Activated naive CD8-positive, alpha-beta T cell treated with anti-CD3 and anti-CD28 coated beads, Interleukin-2, amount 50 U/mL, for 24 hours (primary cell): ENCODE measurements at regions not wholly inside any gene's neighbourhood (a gene's known extent, or its start where the extent isn't known, plus 50 kb on each side); places are given as distances from the start of the nearest gene placed in this dataset.
A peak's percentile ranks its signal among the peaks of the same experiment; 100 is the strongest.
"Not testable (repeated sequence)": the region's sequence is repeated elsewhere in the genome, so short reads cannot be mapped to it uniquely, and the experiment has no call there.

Experiments
- ATAC-seq: fragments of 150-1000 bp; cut with Tn5 transposase; one replicate; pipeline ENCODE4 v1.10.0; 2021
- DNase-seq: peaks from one replicate; pipeline ENCODE4 v3.0.0; 2021
- H3K27ac Mint-ChIP-seq: one replicate; pipeline ENCODE4 v1.8.0; 2021; ENCODE audit warnings: mild to moderate bottlenecking, mixed read lengths
- H3K27me3 Mint-ChIP-seq: one replicate; pipeline ENCODE4 v1.8.0; 2021; ENCODE audit warnings: mixed read lengths
- H3K36me3 Mint-ChIP-seq: one replicate; pipeline ENCODE4 v1.8.0; 2021; ENCODE audit warnings: low read depth, mixed read lengths
- H3K4me1 Mint-ChIP-seq: one replicate; pipeline ENCODE4 v1.8.0; 2021; ENCODE audit warnings: mixed read lengths
- H3K4me3 Mint-ChIP-seq: one replicate; pipeline ENCODE4 v1.8.0; 2021; ENCODE audit warnings: mild to moderate bottlenecking, moderate library complexity, mixed read lengths
- H3K9me3 Mint-ChIP-seq: one replicate; pipeline ENCODE4 v1.8.0; 2021; ENCODE audit warnings: mixed read lengths

DNA sequence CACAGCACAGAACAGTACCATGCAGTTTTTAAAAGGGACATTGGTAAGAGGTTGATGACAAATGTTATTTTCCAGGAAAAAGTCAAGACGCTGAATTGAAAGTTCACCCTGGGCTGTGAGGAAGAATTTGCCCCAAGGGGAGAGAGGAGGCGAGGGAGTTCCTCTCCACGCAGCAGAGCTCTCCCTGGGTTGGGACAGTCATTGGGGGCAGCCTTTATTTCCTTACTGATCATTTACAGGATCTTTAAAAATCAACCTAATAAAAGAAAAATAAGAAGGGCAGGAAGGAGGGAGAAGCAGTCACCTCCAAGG lies 49.9 kb upstream of the WNT7B start:
- Mint-ChIP-seq H3K9me3 (no peaks in the 10 kb centered on the region), H3K27me3 (peaks cover 36% of the 10 kb centered on the region), H3K27ac (no peak overlapping the region), H3K4me1 (peaks cover 11% of the 10 kb centered on the region), H3K36me3 (no peaks in the 10 kb centered on the region), H3K4me3 (peak overlapping the region; percentile 17)
- DNase-seq: no peak
- ATAC-seq: no peak

DNA sequence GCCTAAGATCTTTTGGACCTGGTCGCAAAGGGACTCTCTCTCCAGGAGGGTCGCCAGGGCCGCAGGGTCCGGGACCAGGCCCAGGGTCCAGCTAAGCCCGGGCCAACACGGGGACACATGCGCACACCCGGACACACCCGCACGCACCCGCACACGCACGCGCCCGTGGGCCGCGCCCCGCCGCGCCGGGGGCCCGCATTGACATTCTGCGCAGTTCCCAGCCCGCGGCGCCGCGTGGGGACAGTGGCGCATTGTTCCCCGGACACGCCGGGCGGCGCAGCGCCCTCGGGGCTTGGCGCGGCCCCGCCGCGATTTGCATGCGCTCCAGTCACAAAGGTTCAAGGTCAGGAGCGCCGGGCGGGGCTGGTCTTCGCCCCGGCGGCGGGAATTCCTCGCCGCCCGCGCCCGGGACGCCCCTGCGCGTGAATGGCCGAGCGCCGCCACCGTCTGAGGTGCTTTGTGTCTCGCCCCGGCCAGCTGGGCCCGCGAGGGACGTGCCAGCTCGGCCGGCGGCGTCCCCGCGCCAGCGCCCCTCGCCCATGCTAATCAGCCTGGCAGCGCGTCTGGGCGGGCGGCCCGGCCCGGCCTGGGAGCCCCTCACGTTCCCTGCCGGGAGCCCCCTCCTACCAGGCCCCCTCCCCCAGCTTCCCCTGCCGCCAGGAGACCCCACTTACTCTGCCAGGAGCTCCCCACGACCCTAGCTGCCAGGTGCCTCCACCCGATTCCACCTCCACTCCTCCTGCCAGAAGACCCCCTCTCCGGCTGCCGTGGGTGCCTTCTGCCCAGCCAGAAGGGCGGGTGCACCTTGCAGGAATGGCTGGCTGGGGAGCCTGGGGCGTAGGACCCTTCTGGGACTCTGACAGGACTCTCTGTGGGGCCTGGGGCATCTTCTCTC lies 50.5 kb upstream of the WNT7B start:
- DNase-seq: no peak
- H3K27ac Mint-ChIP-seq: no peak overlapping the region
- H3K36me3 Mint-ChIP-seq: no peaks in the 10 kb centered on the region
- no peak overlapping the region for H3K4me3 Mint-ChIP-seq
- peaks cover 36% of the 10 kb centered on the region for H3K27me3 Mint-ChIP-seq
- H3K9me3 Mint-ChIP-seq: no peaks in the 10 kb centered on the region
- H3K4me1 Mint-ChIP-seq: peaks cover 11% of the 10 kb centered on the region
- no peak for ATAC-seq

DNA sequence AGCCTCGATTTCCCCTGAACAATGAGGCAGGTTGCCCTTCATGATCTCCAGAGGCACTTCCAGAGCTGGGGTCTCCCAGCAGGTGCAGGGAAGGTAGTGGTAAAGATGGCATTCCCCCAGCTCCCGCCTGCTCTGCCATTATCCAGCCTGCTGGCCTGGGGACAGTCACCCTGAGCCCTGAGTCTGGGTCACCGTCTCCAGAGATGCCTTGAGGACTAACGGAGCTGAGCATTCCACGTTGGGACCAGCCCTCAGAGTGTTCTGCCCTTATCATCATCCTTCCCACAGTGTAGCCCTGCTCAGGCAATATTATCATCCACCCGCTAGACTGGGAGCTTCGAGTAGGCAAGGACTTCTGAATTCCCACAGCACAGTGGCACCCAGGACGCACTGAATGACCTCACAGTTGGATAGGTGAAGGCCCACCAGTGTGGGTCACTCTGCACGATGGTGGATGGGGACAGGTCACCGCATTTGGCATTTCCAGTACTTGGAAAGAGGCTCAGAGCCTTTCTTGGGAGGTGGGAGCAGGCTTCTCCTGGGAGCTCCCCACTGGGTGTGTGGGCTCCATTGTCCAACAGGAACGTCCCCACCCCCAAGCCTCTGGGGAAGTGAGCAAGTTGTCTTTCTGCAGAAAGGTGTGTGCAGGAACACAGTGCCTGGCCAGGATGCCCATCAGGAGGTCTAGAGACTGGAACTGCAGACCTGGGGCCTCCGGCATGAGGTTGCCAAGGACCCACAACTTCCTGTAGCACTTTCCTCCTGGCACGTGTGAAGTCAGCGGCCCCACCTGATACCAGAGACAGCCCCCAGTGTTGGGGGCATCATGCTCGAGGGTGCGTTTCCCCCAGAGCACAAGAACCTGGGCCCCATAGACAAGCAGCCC lies 51.4 kb upstream of the WNT7B start:
- H3K27ac Mint-ChIP-seq: no peak overlapping the region
- H3K4me3 Mint-ChIP-seq: no peak overlapping the region
- H3K9me3 Mint-ChIP-seq: no peaks in the 10 kb centered on the region
- peaks cover 11% of the 10 kb centered on the region for H3K4me1 Mint-ChIP-seq
- DNase-seq (no peak), ATAC-seq (no peak)
- H3K36me3 Mint-ChIP-seq: no peaks in the 10 kb centered on the region
- H3K27me3 Mint-ChIP-seq: peaks cover 36% of the 10 kb centered on the region

DNA sequence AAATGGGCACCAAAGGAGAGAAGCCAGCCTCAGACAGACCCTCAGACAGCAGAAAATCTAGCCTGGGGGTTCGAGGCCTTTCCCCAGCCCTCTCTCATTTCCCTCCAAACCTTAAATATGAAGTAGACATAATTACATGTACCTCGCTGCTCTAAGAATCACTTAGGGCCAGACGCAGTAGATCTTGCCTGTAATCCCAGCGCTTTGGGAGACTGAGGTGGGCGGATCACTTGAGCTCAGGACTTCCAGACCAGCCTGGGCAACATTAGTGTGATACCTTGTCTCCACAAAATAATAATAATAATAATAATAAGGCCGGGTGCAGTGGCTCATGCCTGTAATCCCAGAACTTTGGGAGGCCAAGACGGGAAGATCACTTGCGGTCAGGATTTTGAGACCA lies 52.1 kb upstream of the WNT7B start:
- Mint-ChIP-seq H3K4me1 (peaks cover 11% of the 10 kb centered on the region), H3K36me3 (no peaks in the 10 kb centered on the region), H3K9me3 (no peaks in the 10 kb centered on the region), H3K27me3 (peaks cover 36% of the 10 kb centered on the region), H3K27ac (no peak overlapping the region), H3K4me3 (no peak overlapping the region)
- DNase-seq (no peak), ATAC-seq (no peak)

DNA sequence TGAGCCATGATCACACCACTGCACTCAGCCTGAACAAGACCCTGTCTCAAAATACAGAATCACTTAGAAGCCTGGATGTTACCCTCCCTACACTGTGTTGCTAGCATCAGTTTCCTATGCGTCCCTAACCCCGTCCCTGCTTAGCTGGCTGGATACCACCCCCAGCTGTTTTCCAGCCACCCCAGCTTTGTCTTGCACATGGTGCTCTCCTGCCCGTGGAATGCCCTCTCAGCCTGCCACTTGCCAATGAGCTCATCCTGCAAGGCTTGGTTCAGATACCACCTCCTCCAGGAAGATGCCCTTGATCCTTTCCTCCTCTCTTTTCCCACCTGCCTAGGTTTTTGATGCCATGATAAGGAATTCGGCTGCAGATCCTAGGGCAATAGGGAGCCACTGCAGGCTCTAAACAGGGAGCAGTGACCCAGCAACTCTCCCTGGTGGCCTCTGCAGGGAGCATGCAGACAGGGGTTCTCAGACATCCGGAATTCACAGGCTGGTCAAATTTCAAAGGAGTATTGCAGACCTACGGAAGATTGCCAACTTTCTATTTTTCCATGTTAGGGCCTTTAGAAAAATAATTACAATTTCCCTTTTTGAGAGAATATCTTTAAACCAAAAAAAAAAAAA lies 52.7 kb upstream of the WNT7B start:
- no peak for ATAC-seq
- H3K27ac Mint-ChIP-seq: no peak overlapping the region

DNA sequence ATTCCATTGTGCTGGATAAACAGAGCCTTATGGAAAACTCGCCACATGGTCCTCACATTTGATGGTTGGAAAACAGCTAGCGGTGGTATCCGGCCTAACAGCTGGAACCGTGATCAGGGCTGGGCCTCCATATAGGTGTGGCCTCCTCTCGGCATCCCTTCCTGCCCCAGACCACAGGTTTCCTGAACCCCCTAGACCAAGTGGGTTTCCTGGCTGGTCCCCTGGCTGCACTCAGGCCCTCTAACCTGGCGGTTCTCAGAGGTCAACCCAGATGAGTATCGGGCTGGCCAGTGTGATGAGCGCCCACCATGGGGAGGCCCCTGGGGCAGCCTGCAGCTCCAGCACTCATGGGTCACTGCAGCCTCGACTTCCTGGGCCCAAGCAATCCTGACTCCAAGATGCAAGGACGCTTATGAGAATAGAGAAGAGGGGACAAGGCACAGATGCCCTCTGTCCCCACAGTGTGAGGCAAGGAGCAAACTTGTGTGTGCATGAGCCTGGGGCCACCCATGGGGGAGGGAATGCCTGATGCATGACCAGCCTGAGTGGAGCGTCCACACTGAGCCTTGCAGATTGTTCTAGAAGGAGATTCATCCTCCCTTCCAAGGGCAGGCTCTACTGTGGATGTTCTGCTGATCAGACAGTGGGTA lies 53.4 kb upstream of the WNT7B start:
- Mint-ChIP-seq H3K4me3 (no peak overlapping the region), H3K27ac (no peak overlapping the region), H3K4me1 (peaks cover 20% of the 10 kb centered on the region), H3K36me3 (no peaks in the 10 kb centered on the region), H3K9me3 (no peaks in the 10 kb centered on the region), H3K27me3 (peaks cover 30% of the 10 kb centered on the region)
- no peak for DNase-seq
- ATAC-seq: no peak

More for the DNA sequence above, 52.7 kb upstream of the WNT7B start:
- peaks cover 36% of the 10 kb centered on the region for H3K27me3 Mint-ChIP-seq
- DNase-seq: no peak
- peaks cover 13% of the 10 kb centered on the region for H3K4me1 Mint-ChIP-seq
- no peak overlapping the region for H3K4me3 Mint-ChIP-seq
- H3K9me3 Mint-ChIP-seq: no peaks in the 10 kb centered on the region
- H3K36me3 Mint-ChIP-seq: no peaks in the 10 kb centered on the region

DNA sequence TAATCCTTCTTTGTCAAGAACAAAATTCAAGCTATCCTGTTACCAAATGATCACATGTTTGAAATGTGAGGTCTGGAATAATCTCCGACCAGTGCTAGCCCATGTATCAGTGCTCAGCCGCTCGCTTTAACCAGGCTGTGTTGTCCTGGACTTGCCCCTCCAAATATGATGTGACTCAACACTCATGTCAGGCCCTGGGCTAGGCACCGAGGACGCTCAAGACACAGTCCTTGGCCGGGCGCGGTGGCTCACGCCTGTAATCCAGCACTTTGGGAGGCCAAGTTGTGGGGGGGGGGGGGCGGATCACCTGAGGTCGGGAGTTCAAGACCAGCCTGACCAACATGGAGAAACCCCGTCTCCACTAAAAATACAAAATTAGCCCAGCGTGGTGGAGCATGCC lies 54.1 kb upstream of the WNT7B start:
- peaks cover 23% of the 10 kb centered on the region for H3K27me3 Mint-ChIP-seq
- H3K4me1 Mint-ChIP-seq: peaks cover 21% of the 10 kb centered on the region
- no peaks in the 10 kb centered on the region for H3K9me3 Mint-ChIP-seq
- ATAC-seq: no peak
- no peak for DNase-seq
- H3K27ac Mint-ChIP-seq: no peak overlapping the region
- no peak overlapping the region for H3K4me3 Mint-ChIP-seq
- no peaks in the 10 kb centered on the region for H3K36me3 Mint-ChIP-seq

DNA sequence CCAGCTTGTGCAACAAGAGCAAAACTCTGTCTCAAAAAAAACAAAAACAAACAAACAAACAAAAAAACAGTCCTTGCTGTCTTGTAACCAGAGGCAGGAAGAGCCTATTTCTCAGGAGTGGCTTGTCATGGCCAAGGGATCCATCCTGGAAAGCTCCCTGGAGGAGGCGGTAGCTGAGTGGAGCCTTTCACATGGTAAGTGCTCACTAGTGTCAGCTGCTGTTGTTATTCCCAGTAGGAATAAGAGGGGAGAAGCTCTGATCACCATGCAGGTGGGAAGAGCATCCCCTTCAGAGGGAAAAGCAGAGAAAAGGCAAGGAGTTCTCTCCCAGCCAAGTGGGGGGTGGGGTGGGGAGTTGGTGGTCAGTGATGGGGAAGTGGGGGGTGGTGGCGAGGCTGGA lies 54.6 kb upstream of the WNT7B start:
- no peak for ATAC-seq
- Mint-ChIP-seq H3K4me3 (no peak overlapping the region), H3K27ac (no peak overlapping the region), H3K36me3 (no peaks in the 10 kb centered on the region), H3K4me1 (peaks cover 20% of the 10 kb centered on the region), H3K9me3 (no peaks in the 10 kb centered on the region), H3K27me3 (peaks cover 18% of the 10 kb centered on the region)
- no peak for DNase-seq

DNA sequence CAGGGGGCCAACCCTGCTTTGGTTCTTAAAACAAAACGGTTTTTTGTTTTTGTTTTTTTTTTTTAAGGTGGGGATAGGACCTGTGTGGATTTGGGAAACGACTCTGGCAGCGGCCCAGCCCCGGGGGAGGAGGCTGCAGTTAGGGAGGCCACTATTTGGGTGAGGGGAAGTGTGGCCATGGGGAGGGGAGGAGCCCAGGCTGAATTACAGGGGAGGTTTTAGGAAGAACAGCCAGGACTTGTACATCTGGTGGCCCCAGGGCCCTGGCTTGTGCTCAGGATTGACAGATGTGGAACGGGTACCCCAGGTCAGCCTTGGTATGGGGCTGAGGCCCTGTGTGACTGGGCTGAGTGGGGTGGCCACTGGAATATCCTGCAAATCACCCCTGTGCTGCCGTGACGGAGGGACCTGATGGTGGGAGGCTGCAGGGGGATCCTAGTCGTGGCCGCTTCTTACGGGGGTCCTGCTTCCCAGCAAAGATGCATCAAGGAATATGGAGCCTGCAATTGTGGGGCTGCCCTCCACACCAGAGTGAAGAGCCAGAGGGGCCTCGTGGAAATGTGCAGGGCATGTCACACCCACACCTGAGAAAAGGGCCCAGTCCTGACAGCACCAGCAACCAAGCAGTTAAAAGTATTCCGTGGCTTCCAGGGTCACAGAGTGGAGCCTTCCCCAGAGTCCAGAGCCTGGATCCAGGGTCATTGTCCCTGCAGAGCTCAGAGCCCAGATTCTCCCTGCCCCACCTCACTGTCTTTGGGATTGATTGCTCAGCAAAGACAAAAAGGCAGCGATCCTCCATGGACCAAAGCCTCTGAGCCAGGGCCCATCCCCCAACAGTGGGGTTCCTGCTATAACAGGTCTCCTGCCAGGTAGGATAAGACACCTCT lies 55.2 kb upstream of the WNT7B start:
- Mint-ChIP-seq H3K4me3 (no peak overlapping the region), H3K27ac (no peak overlapping the region), H3K27me3 (peaks cover 12% of the 10 kb centered on the region), H3K9me3 (no peaks in the 10 kb centered on the region), H3K36me3 (no peaks in the 10 kb centered on the region), H3K4me1 (peaks cover 21% of the 10 kb centered on the region)
- no peak for DNase-seq
- ATAC-seq: no peak

DNA sequence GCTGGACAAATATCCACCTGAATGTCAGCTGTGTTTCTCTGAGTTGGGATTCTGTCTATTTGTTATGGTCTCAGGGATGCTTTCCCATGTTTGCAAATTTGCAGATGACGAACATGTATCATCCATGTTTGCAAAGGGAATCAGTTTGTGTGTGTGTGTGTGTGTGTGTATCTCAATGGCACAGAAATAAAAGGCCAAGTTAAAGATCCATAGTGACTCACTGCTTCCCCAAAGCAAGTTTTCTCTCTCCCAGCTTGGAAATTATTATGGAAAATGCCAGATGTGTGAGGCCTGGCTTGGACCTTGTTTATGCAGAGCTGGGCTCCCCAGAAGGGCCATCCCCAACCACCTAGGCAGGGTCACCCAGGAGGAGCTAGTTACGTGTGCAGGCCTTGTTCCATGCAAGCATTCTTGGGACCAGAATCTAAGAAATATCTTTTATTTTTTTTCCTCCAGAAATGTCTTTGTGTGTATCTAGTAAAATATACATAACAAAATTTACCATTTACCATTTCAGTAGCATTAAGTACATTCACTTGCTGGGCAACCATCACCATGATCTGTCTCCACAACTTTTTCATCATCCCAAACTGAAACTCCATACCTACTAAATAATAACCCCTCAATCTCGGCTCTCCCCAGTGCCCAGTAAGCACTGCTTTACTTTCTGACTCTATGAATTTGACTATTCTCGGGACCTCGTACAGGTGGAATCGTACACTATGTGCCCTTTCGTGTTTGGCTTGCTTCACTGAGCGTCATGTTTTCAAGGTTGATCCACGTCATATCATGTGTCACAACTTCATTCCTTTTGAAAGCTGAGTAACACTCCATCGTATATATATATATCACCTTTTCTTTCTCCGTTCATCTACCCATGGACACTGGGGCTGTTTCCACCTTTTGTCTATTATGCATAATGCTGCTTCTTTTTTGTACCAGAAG lies 56.6 kb upstream of the WNT7B start:
- Mint-ChIP-seq H3K27ac (no peak overlapping the region), H3K27me3 (peaks cover 4% of the 10 kb centered on the region), H3K4me1 (peaks cover 16% of the 10 kb centered on the region), H3K9me3 (no peaks in the 10 kb centered on the region), H3K36me3 (no peaks in the 10 kb centered on the region), H3K4me3 (no peak overlapping the region)
- no peak for ATAC-seq
- DNase-seq: no peak

DNA sequence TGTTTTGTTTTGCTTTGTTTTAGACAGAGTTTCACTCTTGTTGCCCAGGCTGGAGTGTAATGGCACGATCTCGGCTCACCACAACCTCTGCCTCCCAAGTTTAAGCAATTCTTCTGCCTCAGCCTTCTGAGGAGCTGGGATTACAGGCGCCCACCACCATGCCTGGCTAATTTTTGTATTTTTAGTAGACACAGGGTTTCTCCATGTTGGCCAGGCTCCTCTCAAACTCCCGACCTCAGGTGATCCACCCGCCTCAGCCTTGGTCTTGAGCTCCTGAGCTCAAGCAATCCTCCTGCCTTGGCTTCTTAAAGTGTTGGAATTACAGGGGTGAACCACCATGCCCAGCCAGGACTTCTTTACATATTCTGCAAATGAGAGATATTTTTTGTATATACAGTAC lies 57.5 kb upstream of the WNT7B start:
- not testable (repeated sequence) for H3K27ac Mint-ChIP-seq, H3K9me3 Mint-ChIP-seq, ATAC-seq, DNase-seq, H3K36me3 Mint-ChIP-seq, H3K27me3 Mint-ChIP-seq
- H3K4me3 Mint-ChIP-seq: peak overlapping the region; percentile 72
- H3K4me1 Mint-ChIP-seq: peaks cover 16% of the 10 kb centered on the region

DNA sequence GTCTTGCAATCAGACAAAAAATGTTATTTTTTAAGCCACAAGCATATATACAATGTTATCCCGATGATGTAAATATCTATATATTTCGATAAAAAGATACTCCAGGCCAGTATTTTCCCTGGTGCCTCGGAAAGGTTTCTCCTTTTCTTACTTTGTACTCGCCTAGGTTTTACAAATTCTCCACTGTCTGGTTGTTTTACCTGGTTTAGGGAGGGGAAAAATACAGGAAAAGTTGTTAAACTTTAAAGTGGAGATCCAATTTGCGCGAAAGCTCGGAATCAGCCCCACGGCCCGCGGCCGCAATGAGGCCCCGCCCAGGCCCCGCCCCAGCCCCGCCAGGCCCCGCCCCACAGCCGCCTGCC lies 58.4 kb upstream of the WNT7B start:
- DNase-seq: no peak
- H3K27ac Mint-ChIP-seq: peak overlapping the region; percentile 22
- H3K27me3 Mint-ChIP-seq: no peaks in the 10 kb centered on the region
- ATAC-seq: no peak
- no peaks in the 10 kb centered on the region for H3K36me3 Mint-ChIP-seq
- H3K4me3 Mint-ChIP-seq: peak overlapping the region; percentile 72
- no peaks in the 10 kb centered on the region for H3K9me3 Mint-ChIP-seq
- peaks cover 16% of the 10 kb centered on the region for H3K4me1 Mint-ChIP-seq
